ENCODE measurements at regions not wholly inside any gene's neighbourhood (a gene's known extent, or its start where the extent isn't known, plus 50 kb on each side); places are given as distances from the start of the nearest gene placed in this dataset.

DNA sequence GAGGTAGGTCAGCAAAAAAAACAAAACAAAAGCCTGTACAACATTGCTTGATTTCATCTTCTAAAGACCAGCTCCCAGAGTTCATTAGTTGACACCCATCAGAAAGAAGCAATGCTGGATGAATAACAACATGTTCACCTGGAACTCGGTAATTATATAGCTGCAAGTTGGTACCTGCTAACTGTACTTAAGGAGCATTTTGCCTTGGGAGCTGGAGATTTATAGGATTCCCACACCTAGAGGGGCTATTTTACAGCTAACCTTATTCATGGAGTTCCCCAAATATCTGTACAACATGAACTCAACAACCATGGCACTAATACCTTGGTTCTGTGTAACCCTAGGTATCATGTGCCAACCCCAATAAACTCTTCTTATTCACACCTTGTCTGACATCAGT lies 281.1 kb upstream of the NCKAP5 start:
- no peaks in the 10 kb centered on the region for H3K36me3 Mint-ChIP-seq (ENCODE audit: low read depth)
- H3K4me3 Mint-ChIP-seq: no peak overlapping the region
- H3K4me1 Mint-ChIP-seq: no peaks in the 10 kb centered on the region
- CTCF ChIA-PET: no interaction called here
- H3K27me3 Mint-ChIP-seq: peaks cover 6% of the 10 kb centered on the region
- ATAC-seq (ENCODE audit: low read depth): no peak
- peaks cover 4% of the 10 kb centered on the region for H3K9me3 Mint-ChIP-seq
- POLR2A ChIA-PET: no interaction called here
- DNase-seq: no peak
- H3K27ac Mint-ChIP-seq: no peak overlapping the region
- intact Hi-C loops (cut with micrococcal nuclease): no loop called here
- TF ChIP-seq, protein P1, sequence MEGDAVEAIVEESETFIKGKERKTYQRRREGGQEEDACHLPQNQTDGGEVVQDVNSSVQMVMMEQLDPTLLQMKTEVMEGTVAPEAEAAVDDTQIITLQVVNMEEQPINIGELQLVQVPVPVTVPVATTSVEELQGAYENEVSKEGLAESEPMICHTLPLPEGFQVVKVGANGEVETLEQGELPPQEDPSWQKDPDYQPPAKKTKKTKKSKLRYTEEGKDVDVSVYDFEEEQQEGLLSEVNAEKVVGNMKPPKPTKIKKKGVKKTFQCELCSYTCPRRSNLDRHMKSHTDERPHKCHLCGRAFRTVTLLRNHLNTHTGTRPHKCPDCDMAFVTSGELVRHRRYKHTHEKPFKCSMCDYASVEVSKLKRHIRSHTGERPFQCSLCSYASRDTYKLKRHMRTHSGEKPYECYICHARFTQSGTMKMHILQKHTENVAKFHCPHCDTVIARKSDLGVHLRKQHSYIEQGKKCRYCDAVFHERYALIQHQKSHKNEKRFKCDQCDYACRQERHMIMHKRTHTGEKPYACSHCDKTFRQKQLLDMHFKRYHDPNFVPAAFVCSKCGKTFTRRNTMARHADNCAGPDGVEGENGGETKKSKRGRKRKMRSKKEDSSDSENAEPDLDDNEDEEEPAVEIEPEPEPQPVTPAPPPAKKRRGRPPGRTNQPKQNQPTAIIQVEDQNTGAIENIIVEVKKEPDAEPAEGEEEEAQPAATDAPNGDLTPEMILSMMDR (IDR thresholded peaks at IDR 0.05): no peak

DNA sequence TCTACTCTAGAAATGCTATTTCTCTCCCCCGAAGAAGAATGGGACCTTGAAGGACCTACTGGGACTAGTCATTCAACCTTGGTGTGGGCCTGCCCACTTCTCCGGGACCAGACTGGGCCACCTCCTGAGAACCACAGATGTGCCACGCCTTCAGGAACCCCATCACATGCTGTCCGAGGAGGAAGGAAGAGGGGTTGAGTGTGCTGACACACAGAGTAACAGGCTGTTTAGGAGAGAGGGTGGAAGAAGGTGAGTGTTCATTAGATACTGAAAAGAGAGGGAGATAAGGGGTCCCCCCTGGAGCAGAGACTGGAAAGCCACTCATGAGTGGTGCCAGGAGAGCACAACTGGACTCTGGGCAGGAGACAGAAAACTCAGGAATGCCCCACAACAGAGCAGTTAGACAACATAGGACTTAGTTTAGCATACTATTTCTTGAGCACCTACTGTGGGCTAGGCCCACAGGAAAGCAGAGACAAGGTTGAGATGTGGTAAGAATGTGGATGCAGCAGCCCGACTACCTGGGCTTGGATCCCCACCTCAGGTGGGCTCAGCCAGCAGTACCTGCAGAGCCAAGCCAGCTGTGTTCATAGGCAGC lies 286.4 kb upstream of the NCKAP5 start:
- TF ChIP-seq, protein P1 (IDR thresholded peaks at IDR 0.05): no peak
- Mint-ChIP-seq H3K4me3 (no peak overlapping the region), H3K9me3 (peaks cover 9% of the 10 kb centered on the region), H3K36me3 (ENCODE audit: low read depth) (no peaks in the 10 kb centered on the region), H3K27me3 (peaks cover 6% of the 10 kb centered on the region), H3K27ac (no peak overlapping the region), H3K4me1 (no peaks in the 10 kb centered on the region)
- intact Hi-C loops (cut with micrococcal nuclease): no loop called here
- no peak for ATAC-seq (ENCODE audit: low read depth)
- POLR2A ChIA-PET: no interaction called here
- no peak for DNase-seq
- CTCF ChIA-PET: interaction anchor here (1.9 kb wide), 1 partner anchor 10 kb away, joined by 9 read pairs; no protein-coding TSS in a partner anchor

DNA sequence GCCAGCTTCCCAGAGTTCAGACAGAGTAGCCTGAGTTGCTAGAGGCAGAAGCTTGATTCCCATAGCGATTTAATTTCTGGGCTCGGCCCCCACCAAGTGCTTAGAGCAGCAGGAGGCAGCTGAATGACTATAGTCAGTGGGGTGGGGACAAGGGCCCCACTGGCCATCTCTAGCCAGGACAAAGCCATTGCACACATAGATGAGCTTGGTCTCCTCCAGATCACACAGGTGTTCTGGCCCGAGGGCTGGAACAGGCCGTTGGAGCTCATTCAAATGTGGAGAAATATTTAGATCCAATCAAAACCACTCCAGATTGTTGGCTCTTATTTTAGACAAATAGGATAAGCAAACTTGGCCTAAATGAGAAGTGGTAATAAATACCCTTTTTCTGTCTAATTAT lies 287.3 kb upstream of the NCKAP5 start:
- ChIA-PET CTCF (interaction anchor here (0.7 kb wide), 1 partner anchor 10 kb away, joined by 3 read pairs; no protein-coding TSS in a partner anchor), POLR2A (no interaction called here)
- H3K27ac Mint-ChIP-seq: no peak overlapping the region
- peaks cover 4% of the 10 kb centered on the region for H3K27me3 Mint-ChIP-seq
- intact Hi-C loops (cut with micrococcal nuclease): no loop called here
- no peak overlapping the region for H3K4me3 Mint-ChIP-seq
- peaks cover 9% of the 10 kb centered on the region for H3K9me3 Mint-ChIP-seq
- no peaks in the 10 kb centered on the region for H3K4me1 Mint-ChIP-seq
- H3K36me3 Mint-ChIP-seq (ENCODE audit: low read depth): no peaks in the 10 kb centered on the region
- no peak for ATAC-seq (ENCODE audit: low read depth)
- no peak for DNase-seq
- TF ChIP-seq, protein P1 (IDR thresholded peaks at IDR 0.05): no peak

DNA sequence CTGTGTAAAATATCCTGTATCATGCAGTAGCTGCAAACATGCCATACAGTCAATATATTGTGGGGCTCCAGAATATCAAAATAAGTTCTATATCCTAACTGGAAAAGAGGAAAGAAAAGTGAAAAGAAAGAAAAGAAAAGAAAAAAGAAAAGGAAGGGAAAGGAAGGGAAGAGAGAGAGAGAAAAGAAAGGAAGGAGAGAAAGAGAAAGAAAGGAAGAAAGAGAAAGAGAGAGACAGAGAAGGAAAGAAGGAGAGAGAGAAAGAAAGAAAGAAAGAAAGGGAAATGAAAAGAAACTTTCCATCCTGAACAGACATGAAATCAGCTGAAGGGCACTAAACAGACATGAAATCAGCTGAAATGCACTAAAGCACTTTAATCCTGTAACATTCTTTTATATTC lies 288.4 kb upstream of the NCKAP5 start:
- no peak overlapping the region for H3K4me3 Mint-ChIP-seq
- no peak for DNase-seq
- H3K9me3 Mint-ChIP-seq: peaks cover 9% of the 10 kb centered on the region
- peaks cover 4% of the 10 kb centered on the region for H3K27me3 Mint-ChIP-seq
- no peak overlapping the region for H3K27ac Mint-ChIP-seq
- intact Hi-C loops (cut with micrococcal nuclease): no loop called here
- CTCF ChIA-PET: interaction anchor here (2.1 kb wide), 1 partner anchor 12 kb away, joined by 4 read pairs; no protein-coding TSS in a partner anchor
- TF ChIP-seq, protein P1 (IDR thresholded peaks at IDR 0.05): no peak
- POLR2A ChIA-PET: no interaction called here
- no peak for ATAC-seq (ENCODE audit: low read depth)
- no peaks in the 10 kb centered on the region for H3K36me3 Mint-ChIP-seq (ENCODE audit: low read depth)
- no peaks in the 10 kb centered on the region for H3K4me1 Mint-ChIP-seq

DNA sequence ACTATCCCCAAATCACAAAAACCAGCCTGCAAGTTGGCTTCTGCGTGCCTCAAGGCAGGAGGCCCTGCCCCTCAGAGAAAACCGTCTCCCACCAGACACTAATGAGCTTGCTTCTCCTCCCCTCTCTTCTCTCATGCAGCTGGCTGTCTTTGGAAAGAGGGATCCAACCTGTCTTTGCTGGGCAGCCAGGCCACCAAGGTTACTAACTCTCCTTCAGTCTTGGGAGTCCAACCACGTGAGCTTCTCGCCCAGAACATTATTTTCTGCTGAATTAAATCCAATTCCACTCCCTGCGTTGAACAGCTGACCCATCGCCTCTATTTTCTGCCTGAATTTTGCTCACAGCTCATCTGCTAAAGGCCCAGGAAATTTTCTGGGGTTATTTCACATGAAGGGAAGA lies 291.3 kb upstream of the NCKAP5 start:
- ATAC-seq (ENCODE audit: low read depth): no peak
- Mint-ChIP-seq H3K27ac (no peak overlapping the region), H3K27me3 (peaks cover 5% of the 10 kb centered on the region), H3K4me3 (no peak overlapping the region), H3K36me3 (ENCODE audit: low read depth) (no peaks in the 10 kb centered on the region), H3K9me3 (peaks cover 5% of the 10 kb centered on the region), H3K4me1 (no peaks in the 10 kb centered on the region)
- ChIA-PET POLR2A (no interaction called here), CTCF (interaction anchor here (0.8 to 1.3 kb wide), 2 partner anchors 15 to 59 kb away, joined by 3 to 5 read pairs; no protein-coding TSS in a partner anchor)
- TF ChIP-seq, protein P1 (IDR thresholded peaks at IDR 0.05): no peak
- no peak for DNase-seq
- intact Hi-C loops (cut with micrococcal nuclease): no loop called here

All from activated B cell treated with CpG ODN at 0.5 μM for 24 hours (primary cell).